LNCAP (cell line): ENCODE measurements at regions not wholly inside any gene's neighbourhood (a gene's known extent, or its start where the extent isn't known, plus 50 kb on each side); places are given as distances from the start of the nearest gene placed in this dataset.

Experiments
- TF ChIP-seq, protein P1 (sequence below): fragments of 450-650 bp; IDR thresholded peaks from 2 replicates; pipeline ENCODE4 v1.5.1; 2017; ENCODE audit warnings: mild to moderate bottlenecking

GRCh38 chr6:121499666-121500065 lies 64.2 kb downstream of the GJA1 start:
- TF ChIP-seq, protein P1, sequence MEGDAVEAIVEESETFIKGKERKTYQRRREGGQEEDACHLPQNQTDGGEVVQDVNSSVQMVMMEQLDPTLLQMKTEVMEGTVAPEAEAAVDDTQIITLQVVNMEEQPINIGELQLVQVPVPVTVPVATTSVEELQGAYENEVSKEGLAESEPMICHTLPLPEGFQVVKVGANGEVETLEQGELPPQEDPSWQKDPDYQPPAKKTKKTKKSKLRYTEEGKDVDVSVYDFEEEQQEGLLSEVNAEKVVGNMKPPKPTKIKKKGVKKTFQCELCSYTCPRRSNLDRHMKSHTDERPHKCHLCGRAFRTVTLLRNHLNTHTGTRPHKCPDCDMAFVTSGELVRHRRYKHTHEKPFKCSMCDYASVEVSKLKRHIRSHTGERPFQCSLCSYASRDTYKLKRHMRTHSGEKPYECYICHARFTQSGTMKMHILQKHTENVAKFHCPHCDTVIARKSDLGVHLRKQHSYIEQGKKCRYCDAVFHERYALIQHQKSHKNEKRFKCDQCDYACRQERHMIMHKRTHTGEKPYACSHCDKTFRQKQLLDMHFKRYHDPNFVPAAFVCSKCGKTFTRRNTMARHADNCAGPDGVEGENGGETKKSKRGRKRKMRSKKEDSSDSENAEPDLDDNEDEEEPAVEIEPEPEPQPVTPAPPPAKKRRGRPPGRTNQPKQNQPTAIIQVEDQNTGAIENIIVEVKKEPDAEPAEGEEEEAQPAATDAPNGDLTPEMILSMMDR: no peak

DNA sequence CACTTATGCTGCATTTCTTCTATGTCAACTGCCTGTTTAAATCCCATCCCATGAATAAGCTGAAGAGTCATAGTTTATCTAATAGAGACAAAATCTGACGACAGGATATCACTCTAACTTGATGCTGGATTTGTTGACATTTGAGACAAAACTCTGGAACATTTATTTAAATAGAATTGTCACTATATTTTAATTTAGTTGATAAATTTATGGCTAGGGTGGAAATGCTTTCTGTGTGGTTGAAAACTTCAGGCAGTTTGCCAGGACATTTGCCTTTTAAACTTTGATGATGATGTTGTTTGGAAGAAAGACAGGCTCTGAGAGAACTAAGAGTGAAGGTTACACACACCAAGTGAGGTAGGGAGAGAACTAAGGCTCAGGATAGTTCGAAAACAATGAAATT lies 68.1 kb downstream of the GJA1 start:
- TF ChIP-seq, protein P1: no peak

- TF ChIP-seq, protein P1: no peak
These were observed 68.8 kb downstream of the GJA1 start for GRCh38 chr6:121504227-121504626.

DNA sequence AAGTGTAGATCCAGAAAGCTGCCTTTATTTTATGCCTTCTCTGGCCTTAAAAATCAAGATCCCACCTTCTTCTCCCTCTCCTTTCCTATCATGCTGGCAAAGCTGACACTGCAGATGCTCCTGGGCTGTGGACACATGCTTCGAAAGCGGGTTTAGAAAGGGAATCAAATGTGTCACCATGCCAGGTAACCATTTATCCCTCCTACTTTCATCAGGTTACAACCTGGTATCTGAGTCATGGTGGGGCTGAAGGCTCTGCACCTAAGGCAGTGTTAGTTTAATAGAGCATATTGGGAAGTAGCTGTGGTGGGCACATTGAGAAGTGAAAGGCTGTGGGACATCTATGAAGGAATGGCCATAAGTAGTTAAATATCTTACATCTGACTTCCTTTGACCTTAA lies 69.8 kb downstream of the GJA1 start:
- TF ChIP-seq, protein P1: no peak

GRCh38 chr6:121506761-121507754 lies 71.6 kb downstream of the GJA1 start:
- TF ChIP-seq, protein P1: no peak

- TF ChIP-seq, protein P1: no peak
These were observed 75.2 kb downstream of the GJA1 start for GRCh38 chr6:121510568-121511177.

GRCh38 chr6:121515630-121516265 lies 80.3 kb downstream of the GJA1 start:
- TF ChIP-seq, protein P1: no peak
